ENCODE measurements at regions not wholly inside any gene's neighbourhood (a gene's known extent, or its start where the extent isn't known, plus 50 kb on each side); places are given as distances from the start of the nearest gene placed in this dataset.

- in situ Hi-C loops (cut with MboI; ENCODE audit: low sequenced_read_pairs, unreplicated experiment), result no loop called here
- no peak for TF ChIP-seq CTCF (IDR thresholded peaks at IDR 0.05; ENCODE audit: borderline replicate concordance, control extremely low read depth, extremely low read depth, insufficient read depth, missing control alignments)
- DNase-seq (ENCODE audit: low spot score), result no peak
Observed at GRCh38 chr12:127284021-127284420, 982.9 kb upstream of the TMEM132C start.

GRCh38 chr12:127284870-127285431 is 982.0 kb upstream of the TMEM132C start:
- no peak for DNase-seq (ENCODE audit: low spot score)
- in situ Hi-C loops (cut with MboI; ENCODE audit: low sequenced_read_pairs, unreplicated experiment), result no loop called here
- no peak for TF ChIP-seq CTCF (IDR thresholded peaks at IDR 0.05; ENCODE audit: borderline replicate concordance, control extremely low read depth, extremely low read depth, insufficient read depth, missing control alignments)

DNA sequence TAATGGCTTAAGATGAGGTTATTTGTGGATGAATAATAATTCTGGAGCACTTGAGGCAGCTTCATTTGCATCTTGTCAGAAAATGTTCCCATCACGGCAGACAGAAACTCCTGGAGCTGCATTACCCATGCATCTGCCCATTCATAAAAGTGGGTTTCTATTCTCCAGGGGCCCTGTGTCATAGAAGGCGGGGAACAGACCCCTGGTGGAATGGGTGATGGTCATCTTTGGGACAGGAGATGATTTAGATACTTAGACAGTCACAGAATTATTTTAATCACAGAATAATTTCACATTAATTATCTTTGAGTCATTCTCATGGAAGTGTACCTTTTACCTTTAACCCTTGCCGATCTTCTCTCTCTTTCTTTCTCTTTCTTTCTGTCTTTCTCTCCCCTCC is 980.7 kb upstream of the TMEM132C start:
- no peak for TF ChIP-seq CTCF (IDR thresholded peaks at IDR 0.05; ENCODE audit: borderline replicate concordance, control extremely low read depth, extremely low read depth, insufficient read depth, missing control alignments)
- in situ Hi-C loops (cut with MboI; ENCODE audit: low sequenced_read_pairs, unreplicated experiment), result no loop called here
- DNase-seq (ENCODE audit: low spot score), result no peak

- DNase-seq (ENCODE audit: low spot score), result no peak
- TF ChIP-seq CTCF (IDR thresholded peaks at IDR 0.05; ENCODE audit: borderline replicate concordance, control extremely low read depth, extremely low read depth, insufficient read depth, missing control alignments), result no peak
- in situ Hi-C loops (cut with MboI; ENCODE audit: low sequenced_read_pairs, unreplicated experiment), result no loop called here
Observed at GRCh38 chr12:127287256-127287655, 979.7 kb upstream of the TMEM132C start.

DNA sequence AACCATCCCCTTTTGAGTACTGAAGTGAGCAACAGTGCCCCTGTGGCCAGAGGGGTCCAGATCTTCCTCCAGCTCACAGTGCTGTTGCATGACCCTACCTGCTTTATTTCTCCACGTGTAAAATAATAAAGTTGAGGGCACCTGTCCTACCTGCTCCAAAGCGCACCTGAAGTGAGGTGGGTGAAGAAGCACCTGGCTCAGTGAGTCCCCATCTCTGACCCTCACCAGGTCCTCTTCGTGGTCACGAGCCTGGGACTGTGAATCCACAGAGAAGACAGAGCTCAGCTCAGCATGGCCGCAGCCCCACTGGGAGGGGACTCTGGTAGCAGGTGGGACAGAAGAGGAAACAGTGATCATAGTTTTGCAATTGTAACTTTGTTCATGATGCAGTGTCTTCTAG is 976.7 kb upstream of the TMEM132C start:
- no peak for DNase-seq (ENCODE audit: low spot score)
- in situ Hi-C loops (cut with MboI; ENCODE audit: low sequenced_read_pairs, unreplicated experiment), result no loop called here
- no peak for TF ChIP-seq CTCF (IDR thresholded peaks at IDR 0.05; ENCODE audit: borderline replicate concordance, control extremely low read depth, extremely low read depth, insufficient read depth, missing control alignments)

GRCh38 chr12:127292736-127293135 is 974.2 kb upstream of the TMEM132C start:
- in situ Hi-C loops (cut with MboI; ENCODE audit: low sequenced_read_pairs, unreplicated experiment), result no loop called here
- DNase-seq (ENCODE audit: low spot score), result no peak
- no peak for TF ChIP-seq CTCF (IDR thresholded peaks at IDR 0.05; ENCODE audit: borderline replicate concordance, control extremely low read depth, extremely low read depth, insufficient read depth, missing control alignments)

All from GM13976 (cell line).